Activated CD8-positive, alpha-beta memory T cell treated with anti-CD3 and anti-CD28 coated beads for 36 hours (primary cell): ENCODE measurements at regions not wholly inside any gene's neighbourhood (a gene's known extent, or its start where the extent isn't known, plus 50 kb on each side); places are given as distances from the start of the nearest gene placed in this dataset.
"Not testable (repeated sequence)": the region's sequence is repeated elsewhere in the genome, so short reads cannot be mapped to it uniquely, and the experiment has no call there.

ENCODE experiments used
- CTCF ChIA-PET: fragments of 350-600 bp; sonication (Branson Sonifier 250); formaldehyde crosslinking; loops from one replicate; lab custom pipeline; 2021; ENCODE audit warnings: antibody characterized with exemption; lab: Charles Lee
- POLR2A ChIA-PET: fragments of 350-600 bp; sonication (Branson Sonifier 250); formaldehyde crosslinking; loops from one replicate; lab custom pipeline; 2021; ENCODE audit warnings: antibody characterized with exemption; lab: Charles Lee

- CTCF ChIA-PET: no interaction called here
- POLR2A ChIA-PET: no interaction called here
These were observed 475.8 kb downstream of the PREX1 start for GRCh38 chr20:48352042-48352441.

GRCh38 chr20:48350313-48350988, 477.3 kb downstream of the PREX1 start:
- ChIA-PET CTCF (no interaction called here), POLR2A (no interaction called here)

- ChIA-PET CTCF (no interaction called here), POLR2A (no interaction called here)
These were observed 478.1 kb downstream of the PREX1 start for GRCh38 chr20:48349656-48350055.

- CTCF ChIA-PET: no interaction called here
- POLR2A ChIA-PET: no interaction called here
These were observed 479.8 kb downstream of the PREX1 start for GRCh38 chr20:48348022-48348421.

GRCh38 chr20:48342822-48343513, 484.8 kb downstream of the PREX1 start:
- POLR2A ChIA-PET: no interaction called here

GRCh38 chr20:48340883-48341281, 486.9 kb downstream of the PREX1 start:
- ChIA-PET CTCF (no interaction called here), POLR2A (no interaction called here)

More at GRCh38 chr20:48342822-48343513, 484.8 kb downstream of the PREX1 start:
- CTCF ChIA-PET: no interaction called here

- POLR2A ChIA-PET: no interaction called here
- CTCF ChIA-PET: no interaction called here
These were observed 487.6 kb downstream of the PREX1 start for GRCh38 chr20:48339986-48340882.

GRCh38 chr20:48339190-48339985, 488.4 kb downstream of the PREX1 start:
- CTCF ChIA-PET: no interaction called here

GRCh38 chr20:48338717-48339116, 489.1 kb downstream of the PREX1 start:
- POLR2A ChIA-PET: no interaction called here
- CTCF ChIA-PET: no interaction called here

More at GRCh38 chr20:48339190-48339985, 488.4 kb downstream of the PREX1 start:
- POLR2A ChIA-PET: no interaction called here

- POLR2A ChIA-PET: no interaction called here
- CTCF ChIA-PET: no interaction called here
These were observed 491.2 kb downstream of the PREX1 start for GRCh38 chr20:48336597-48336996.

- ChIA-PET CTCF (no interaction called here), POLR2A (no interaction called here)
These were observed 492.3 kb downstream of the PREX1 start for GRCh38 chr20:48335308-48336050.

GRCh38 chr20:48333707-48334106, 494.1 kb downstream of the PREX1 start:
- POLR2A ChIA-PET: no interaction called here
- CTCF ChIA-PET: no interaction called here

GRCh38 chr20:48332555-48332954, 495.2 kb downstream of the PREX1 start:
- POLR2A ChIA-PET: no interaction called here
- CTCF ChIA-PET: no interaction called here

GRCh38 chr20:48331518-48332286, 496.1 kb downstream of the PREX1 start:
- POLR2A ChIA-PET: no interaction called here
- CTCF ChIA-PET: no interaction called here

GRCh38 chr20:48329676-48330664, 497.8 kb downstream of the PREX1 start:
- CTCF ChIA-PET: no interaction called here
- POLR2A ChIA-PET: no interaction called here

GRCh38 chr20:48329031-48329615, 498.7 kb downstream of the PREX1 start:
- ChIA-PET POLR2A (no interaction called here), CTCF (no interaction called here)

- POLR2A ChIA-PET, CTCF ChIA-PET: not testable (repeated sequence)
These were observed 500.0 kb downstream of the PREX1 start for GRCh38 chr20:48327848-48328247.
